ENCODE measurements at regions not wholly inside any gene's neighbourhood (a gene's known extent, or its start where the extent isn't known, plus 50 kb on each side); places are given as distances from the start of the nearest gene placed in this dataset.
"Not testable (repeated sequence)": the region's sequence is repeated elsewhere in the genome, so short reads cannot be mapped to it uniquely, and the experiment has no call there.

- not testable (repeated sequence) for H3K27ac Mint-ChIP-seq; ATAC-seq; H3K9me3 Mint-ChIP-seq; H3K4me3 Mint-ChIP-seq; H3K36me3 Mint-ChIP-seq (ENCODE audit: low read depth); DNase-seq; H3K27me3 Mint-ChIP-seq; H3K4me1 Mint-ChIP-seq
These were observed 170.7 kb downstream of the UNC5CL start for GRCh38 chr6:40868089-40868865.

- H3K36me3 Mint-ChIP-seq (ENCODE audit: low read depth); H3K9me3 Mint-ChIP-seq; H3K27me3 Mint-ChIP-seq; ATAC-seq; DNase-seq; H3K4me1 Mint-ChIP-seq; H3K4me3 Mint-ChIP-seq; H3K27ac Mint-ChIP-seq: not testable (repeated sequence)
These were observed 171.5 kb downstream of the UNC5CL start for GRCh38 chr6:40867527-40867926.

- not testable (repeated sequence) for H3K9me3 Mint-ChIP-seq; H3K36me3 Mint-ChIP-seq (ENCODE audit: low read depth); H3K27ac Mint-ChIP-seq; H3K4me3 Mint-ChIP-seq; ATAC-seq; H3K27me3 Mint-ChIP-seq; DNase-seq; H3K4me1 Mint-ChIP-seq
These were observed 173.8 kb downstream of the UNC5CL start for GRCh38 chr6:40865259-40865658.

- H3K4me1 Mint-ChIP-seq, result no peaks in the 10 kb centered on the region
- H3K27ac Mint-ChIP-seq, result no peak overlapping the region
These were observed 178.6 kb downstream of the UNC5CL start for GRCh38 chr6:40860443-40860842.

GRCh38 chr6:40856271-40856670, 182.8 kb downstream of the UNC5CL start:
- Mint-ChIP-seq H3K27me3 (peaks cover 6% of the 10 kb centered on the region), H3K27ac (no peak overlapping the region), H3K4me3 (no peak overlapping the region), H3K9me3 (no peaks in the 10 kb centered on the region), H3K36me3 (ENCODE audit: low read depth) (no peaks in the 10 kb centered on the region), H3K4me1 (peaks cover 5% of the 10 kb centered on the region)
- no peak for DNase-seq
- ATAC-seq, result no peak

More at GRCh38 chr6:40860443-40860842, 178.6 kb downstream of the UNC5CL start:
- Mint-ChIP-seq H3K36me3 (ENCODE audit: low read depth) (no peaks in the 10 kb centered on the region), H3K9me3 (no peaks in the 10 kb centered on the region), H3K27me3 (peaks cover 6% of the 10 kb centered on the region), H3K4me3 (no peak overlapping the region)
- DNase-seq, result no peak
- ATAC-seq, result no peak

- H3K27ac Mint-ChIP-seq, result no peak overlapping the region
- H3K4me1 Mint-ChIP-seq, result peaks cover 5% of the 10 kb centered on the region
- H3K27me3 Mint-ChIP-seq, result peaks cover 7% of the 10 kb centered on the region
- H3K4me3 Mint-ChIP-seq, result no peak overlapping the region
- ATAC-seq, result no peak
- H3K9me3 Mint-ChIP-seq, result no peaks in the 10 kb centered on the region
- DNase-seq, result no peak
- no peaks in the 10 kb centered on the region for H3K36me3 Mint-ChIP-seq (ENCODE audit: low read depth)
These were observed 183.7 kb downstream of the UNC5CL start for GRCh38 chr6:40855168-40855880.

GRCh38 chr6:40854592-40854991, 184.4 kb downstream of the UNC5CL start:
- Mint-ChIP-seq H3K4me3 (no peak overlapping the region), H3K4me1 (peaks cover 5% of the 10 kb centered on the region), H3K27ac (no peak overlapping the region), H3K9me3 (no peaks in the 10 kb centered on the region), H3K27me3 (peaks cover 8% of the 10 kb centered on the region), H3K36me3 (ENCODE audit: low read depth) (no peaks in the 10 kb centered on the region)
- ATAC-seq, result no peak
- no peak for DNase-seq

GRCh38 chr6:40852779-40853373, 186.1 kb downstream of the UNC5CL start:
- Mint-ChIP-seq H3K27ac (no peak overlapping the region), H3K36me3 (ENCODE audit: low read depth) (no peaks in the 10 kb centered on the region), H3K27me3 (peaks cover 6% of the 10 kb centered on the region), H3K4me3 (no peak overlapping the region), H3K4me1 (peaks cover 5% of the 10 kb centered on the region), H3K9me3 (no peaks in the 10 kb centered on the region)
- ATAC-seq (no peak), DNase-seq (peak; percentile 14)

GRCh38 chr6:40849546-40849945, 189.5 kb downstream of the UNC5CL start:
- Mint-ChIP-seq H3K27me3 (peaks cover 10% of the 10 kb centered on the region), H3K4me1 (peaks cover 5% of the 10 kb centered on the region), H3K9me3 (no peaks in the 10 kb centered on the region), H3K27ac (no peak overlapping the region), H3K4me3 (no peak overlapping the region), H3K36me3 (ENCODE audit: low read depth) (no peaks in the 10 kb centered on the region)
- no peak for DNase-seq
- ATAC-seq, result no peak

GRCh38 chr6:40848868-40849514, 190.0 kb downstream of the UNC5CL start:
- H3K4me1 Mint-ChIP-seq, result peaks cover 5% of the 10 kb centered on the region
- DNase-seq (no peak), ATAC-seq (no peak)
- H3K4me3 Mint-ChIP-seq, result no peak overlapping the region
- H3K27ac Mint-ChIP-seq, result no peak overlapping the region
- no peaks in the 10 kb centered on the region for H3K36me3 Mint-ChIP-seq (ENCODE audit: low read depth)
- no peaks in the 10 kb centered on the region for H3K9me3 Mint-ChIP-seq
- peaks cover 13% of the 10 kb centered on the region for H3K27me3 Mint-ChIP-seq

GRCh38 chr6:40848038-40848437, 191.0 kb downstream of the UNC5CL start:
- peaks cover 13% of the 10 kb centered on the region for H3K27me3 Mint-ChIP-seq
- H3K4me3 Mint-ChIP-seq, result no peak overlapping the region
- DNase-seq (no peak), ATAC-seq (no peak)
- no peaks in the 10 kb centered on the region for H3K9me3 Mint-ChIP-seq
- no peaks in the 10 kb centered on the region for H3K36me3 Mint-ChIP-seq (ENCODE audit: low read depth)
- H3K4me1 Mint-ChIP-seq, result peaks cover 5% of the 10 kb centered on the region
- H3K27ac Mint-ChIP-seq, result no peak overlapping the region

- Mint-ChIP-seq H3K27me3 (peaks cover 18% of the 10 kb centered on the region), H3K9me3 (no peaks in the 10 kb centered on the region), H3K27ac (no peak overlapping the region), H3K4me1 (no peaks in the 10 kb centered on the region), H3K36me3 (ENCODE audit: low read depth) (no peaks in the 10 kb centered on the region), H3K4me3 (no peak overlapping the region)
- DNase-seq, result peak; percentile 17
- no peak for ATAC-seq
These were observed 193.5 kb downstream of the UNC5CL start for GRCh38 chr6:40845553-40845952.

- H3K27me3 Mint-ChIP-seq, result peaks cover 14% of the 10 kb centered on the region
- ATAC-seq, result no peak
- H3K27ac Mint-ChIP-seq, result no peak overlapping the region
- no peak overlapping the region for H3K4me3 Mint-ChIP-seq
- H3K36me3 Mint-ChIP-seq (ENCODE audit: low read depth), result no peaks in the 10 kb centered on the region
- H3K9me3 Mint-ChIP-seq, result no peaks in the 10 kb centered on the region
- no peaks in the 10 kb centered on the region for H3K4me1 Mint-ChIP-seq
- DNase-seq, result no peak
These were observed 194.8 kb downstream of the UNC5CL start for GRCh38 chr6:40844246-40844645.

GRCh38 chr6:40841721-40842120, 197.3 kb downstream of the UNC5CL start:
- DNase-seq, result no peak
- no peaks in the 10 kb centered on the region for H3K4me1 Mint-ChIP-seq
- no peak overlapping the region for H3K27ac Mint-ChIP-seq
- no peak overlapping the region for H3K4me3 Mint-ChIP-seq
- peaks cover 15% of the 10 kb centered on the region for H3K27me3 Mint-ChIP-seq
- ATAC-seq, result no peak
- no peaks in the 10 kb centered on the region for H3K36me3 Mint-ChIP-seq (ENCODE audit: low read depth)
- H3K9me3 Mint-ChIP-seq, result no peaks in the 10 kb centered on the region
